GM12865 (cell line): ENCODE measurements at regions not wholly inside any gene's neighbourhood (a gene's known extent, or its start where the extent isn't known, plus 50 kb on each side); places are given as distances from the start of the nearest gene placed in this dataset.

Experiments
- DNase-seq: peaks from one replicate; pipeline ENCODE4 v3.0.0; 2010; ENCODE audit warnings: low read depth
- H3K4me3 ChIP-seq: 2 replicates; pipeline ENCODE4 v1.5.1; 2011; ENCODE audit warnings: mild to moderate bottlenecking, low read depth, low read length, control low read depth
- TF ChIP-seq, protein P1 (sequence below): IDR thresholded peaks from 2 replicates; pipeline ENCODE4 v1.5.1; 2011; ENCODE audit warnings: low read length, control low read depth, low read depth, inconsistent platforms; ENCODE audit not compliant: insufficient read depth; ENCODE audit errors: missing control alignments

DNA sequence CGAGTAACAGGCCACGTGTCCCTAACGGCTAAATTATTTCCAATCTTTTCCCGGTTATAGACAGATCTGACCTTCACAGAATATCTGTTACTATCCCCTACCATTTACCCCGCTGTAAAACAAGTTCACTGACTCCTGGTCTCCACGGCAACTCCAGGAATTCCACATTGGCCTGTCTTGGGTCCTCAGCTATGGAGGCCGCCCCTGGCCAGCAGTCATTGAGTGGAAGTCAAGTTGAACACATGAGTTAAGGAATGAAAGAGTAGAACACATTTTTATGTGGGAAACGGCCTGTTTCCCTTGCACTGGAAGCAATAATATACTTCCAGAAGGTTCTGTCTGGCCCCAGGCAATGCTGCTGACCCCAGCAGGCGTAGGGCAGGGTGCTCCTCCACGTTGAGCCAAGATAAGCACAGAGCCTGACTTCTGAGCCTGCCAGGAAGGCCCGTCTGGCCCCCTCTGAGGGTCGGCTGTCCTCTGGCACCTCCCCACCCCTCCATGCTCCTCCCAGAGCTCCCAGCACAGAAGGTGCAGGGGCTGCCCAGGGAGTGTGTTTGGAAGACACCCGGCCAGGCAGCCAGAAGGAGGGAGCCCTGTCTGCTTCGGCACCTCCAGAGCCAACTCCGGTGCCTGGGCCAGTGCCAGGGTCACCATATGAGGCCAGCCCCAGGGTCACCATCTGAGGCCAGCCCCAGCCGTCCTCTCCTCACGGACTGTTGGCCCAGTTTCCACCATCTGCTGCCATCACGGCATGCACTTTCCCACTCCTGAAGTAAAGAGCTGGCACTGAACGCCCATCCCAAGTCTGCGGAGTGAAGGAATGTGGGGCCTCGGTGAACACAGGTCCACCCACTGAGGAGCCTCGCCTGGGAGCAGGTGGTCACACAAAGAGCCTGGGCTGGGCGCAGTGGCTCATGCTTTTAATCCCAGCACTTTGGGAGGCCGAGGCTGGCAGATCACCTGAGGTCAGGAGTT is 813.2 kb downstream of the BRD1 start:
- TF ChIP-seq, protein P1, sequence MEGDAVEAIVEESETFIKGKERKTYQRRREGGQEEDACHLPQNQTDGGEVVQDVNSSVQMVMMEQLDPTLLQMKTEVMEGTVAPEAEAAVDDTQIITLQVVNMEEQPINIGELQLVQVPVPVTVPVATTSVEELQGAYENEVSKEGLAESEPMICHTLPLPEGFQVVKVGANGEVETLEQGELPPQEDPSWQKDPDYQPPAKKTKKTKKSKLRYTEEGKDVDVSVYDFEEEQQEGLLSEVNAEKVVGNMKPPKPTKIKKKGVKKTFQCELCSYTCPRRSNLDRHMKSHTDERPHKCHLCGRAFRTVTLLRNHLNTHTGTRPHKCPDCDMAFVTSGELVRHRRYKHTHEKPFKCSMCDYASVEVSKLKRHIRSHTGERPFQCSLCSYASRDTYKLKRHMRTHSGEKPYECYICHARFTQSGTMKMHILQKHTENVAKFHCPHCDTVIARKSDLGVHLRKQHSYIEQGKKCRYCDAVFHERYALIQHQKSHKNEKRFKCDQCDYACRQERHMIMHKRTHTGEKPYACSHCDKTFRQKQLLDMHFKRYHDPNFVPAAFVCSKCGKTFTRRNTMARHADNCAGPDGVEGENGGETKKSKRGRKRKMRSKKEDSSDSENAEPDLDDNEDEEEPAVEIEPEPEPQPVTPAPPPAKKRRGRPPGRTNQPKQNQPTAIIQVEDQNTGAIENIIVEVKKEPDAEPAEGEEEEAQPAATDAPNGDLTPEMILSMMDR: no peak
- H3K4me3 ChIP-seq: no peak overlapping the region
- DNase-seq: no peak

DNA sequence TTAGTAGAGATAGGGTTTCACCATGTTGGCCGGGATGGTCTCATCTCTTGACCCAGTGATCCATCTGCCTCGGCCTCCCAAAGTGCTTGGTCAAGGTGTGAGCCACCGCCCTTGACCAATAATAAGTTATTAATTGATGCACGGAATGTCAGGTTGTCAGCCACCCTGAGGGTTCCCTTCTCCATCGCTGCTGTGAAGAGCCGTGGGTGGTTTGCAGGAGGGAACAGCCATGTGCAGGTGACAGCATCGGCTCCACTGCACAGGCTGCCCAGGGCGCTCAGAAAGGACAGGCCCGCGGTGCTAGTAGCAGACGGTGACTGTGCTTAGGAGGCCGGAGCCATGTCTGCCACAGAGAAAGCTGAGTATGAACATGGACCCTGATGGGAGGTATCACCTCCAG is 814.0 kb downstream of the BRD1 start:
- TF ChIP-seq, protein P1: no peak
- no peak overlapping the region for H3K4me3 ChIP-seq
- no peak for DNase-seq

DNA sequence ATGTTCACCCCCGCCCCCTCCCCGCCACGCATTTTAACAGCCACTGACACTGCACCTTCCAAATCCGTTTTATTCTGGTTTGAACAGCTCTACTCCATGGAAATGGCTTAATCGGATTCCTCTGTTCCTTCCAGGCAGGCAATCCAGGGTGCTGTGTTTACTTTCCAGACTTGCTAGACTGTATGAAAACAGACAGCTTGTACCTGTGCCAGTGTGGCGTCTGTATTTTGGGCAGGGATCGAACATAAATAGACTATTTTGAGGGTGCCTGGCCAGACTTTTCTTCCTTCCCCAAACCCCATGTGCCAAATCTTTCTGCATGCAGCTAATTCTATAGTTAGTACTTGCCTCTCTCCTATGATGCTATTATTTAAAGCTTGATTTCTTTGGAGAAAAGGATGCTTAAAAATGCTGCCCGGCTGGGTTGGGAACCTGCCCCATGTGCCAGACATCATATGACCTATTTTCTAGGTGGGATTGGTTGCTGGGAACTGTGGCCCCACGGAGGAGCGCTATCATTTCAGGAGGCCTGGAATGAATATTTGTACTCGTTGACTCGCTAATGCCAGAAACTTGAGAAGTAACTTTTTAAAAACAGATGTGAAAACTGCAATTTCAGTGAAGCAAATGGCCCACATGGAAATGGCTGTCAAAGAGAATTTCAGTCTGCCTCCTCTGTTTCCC is 814.8 kb downstream of the BRD1 start:
- H3K4me3 ChIP-seq: no peak overlapping the region
- DNase-seq: no peak
- TF ChIP-seq, protein P1: no peak

DNA sequence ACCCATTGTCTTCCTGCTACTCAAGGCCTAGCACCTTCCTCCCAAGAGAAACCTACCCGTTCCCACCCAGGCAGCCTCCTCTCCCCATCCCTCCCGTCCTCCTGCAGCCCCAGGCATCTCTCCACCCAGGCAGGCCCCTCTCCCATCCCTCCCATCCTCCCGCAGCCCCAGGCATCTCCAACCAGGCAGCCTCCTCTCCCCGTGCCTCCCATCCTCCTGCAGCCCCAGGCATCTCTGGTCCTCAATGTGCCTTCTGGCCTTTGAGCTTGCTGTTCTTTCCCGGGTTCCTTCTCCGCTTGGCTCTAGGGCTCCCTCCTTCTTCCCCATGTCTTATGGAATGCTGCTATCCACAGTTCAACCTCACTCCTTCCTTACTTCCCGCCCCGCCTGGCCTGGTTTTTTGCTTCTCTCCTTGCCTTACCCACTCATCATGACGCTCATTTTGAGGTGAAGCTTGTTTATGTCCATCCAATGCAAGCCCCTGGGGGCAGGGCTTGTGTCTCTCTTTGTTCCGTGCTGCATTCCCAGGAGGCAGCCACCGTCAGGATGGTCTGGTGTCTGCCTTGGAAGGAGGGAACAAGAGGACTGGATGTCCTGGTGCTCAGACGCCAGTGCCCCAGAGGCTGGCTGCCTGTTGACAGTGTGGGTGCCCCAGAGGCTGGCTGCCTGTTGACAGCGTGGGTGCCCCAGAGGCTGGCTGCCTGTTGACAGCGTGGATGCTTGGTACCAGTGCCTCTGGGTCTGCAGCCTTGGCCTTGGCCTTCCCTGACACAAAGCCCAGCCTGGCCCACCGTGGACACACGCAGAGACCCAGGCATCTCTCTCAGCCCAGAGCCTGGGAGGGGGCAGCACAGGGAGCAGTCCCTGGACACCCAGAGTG is 815.7 kb downstream of the BRD1 start:
- DNase-seq: no peak
- no peak overlapping the region for H3K4me3 ChIP-seq
- TF ChIP-seq, protein P1: no peak

DNA sequence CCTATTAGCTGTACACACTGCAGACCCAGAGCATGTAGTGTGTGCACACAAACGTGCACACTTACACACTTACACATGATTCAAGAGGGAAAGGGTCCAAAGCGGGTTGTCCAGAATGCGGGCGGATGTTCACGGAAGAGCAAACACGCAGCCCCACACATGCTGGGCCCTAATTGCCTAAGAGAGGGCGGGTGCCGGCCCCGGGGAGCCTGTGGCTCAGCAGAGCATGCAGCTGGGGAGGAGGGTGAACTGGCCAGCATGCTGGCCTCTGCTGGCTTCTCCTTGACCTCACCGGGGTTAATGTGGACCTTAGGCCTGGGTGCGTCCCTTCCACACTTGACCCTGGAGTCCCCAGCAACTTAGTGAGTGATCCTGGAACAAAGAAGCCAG is 816.3 kb downstream of the BRD1 start:
- TF ChIP-seq, protein P1: no peak
- H3K4me3 ChIP-seq: no peak overlapping the region
- no peak for DNase-seq

DNA sequence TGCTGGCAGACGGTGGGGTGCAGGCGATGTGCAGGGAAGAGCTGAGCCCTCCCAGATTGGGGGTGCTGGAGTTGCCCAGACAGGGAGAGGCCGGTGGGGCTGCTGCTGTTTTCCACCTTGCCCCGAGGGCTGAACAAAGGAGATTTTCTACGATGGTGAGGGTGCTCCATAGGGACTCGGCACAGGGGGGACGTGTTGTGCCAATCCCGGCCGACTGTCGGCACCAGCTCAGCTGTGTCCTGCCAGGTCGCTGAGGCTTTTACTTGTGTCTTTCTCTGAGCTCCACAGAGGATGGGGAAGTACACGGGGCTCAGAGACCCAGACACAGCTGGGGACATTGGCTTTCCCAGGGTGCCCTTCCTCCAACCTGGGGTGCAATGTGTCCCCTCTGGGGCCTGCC is 816.8 kb downstream of the BRD1 start:
- no peak for DNase-seq
- H3K4me3 ChIP-seq: no peak overlapping the region
- TF ChIP-seq, protein P1: no peak
